ENCODE measurements at regions not wholly inside any gene's neighbourhood (a gene's known extent, or its start where the extent isn't known, plus 50 kb on each side); places are given as distances from the start of the nearest gene placed in this dataset.

- Histone ChIP-seq H3K27ac (ENCODE audit: low read length) (no peak overlapping the region), H3K27me3 (ENCODE audit: control insufficient read depth, insufficient read depth, low read length) (no peaks in the 10 kb centered on the region), H3K4me3 (ENCODE audit: low read depth in 2 of 2, low read length in 2 of 2) (no peak overlapping the region), H3K9me3 (ENCODE audit: control insufficient read depth, insufficient read depth, low read depth, low read length) (no peaks in the 10 kb centered on the region), H3K36me3 (ENCODE audit: control insufficient read depth, insufficient read depth, low read length) (no peaks in the 10 kb centered on the region), H3K4me1 (ENCODE audit: control insufficient read depth, insufficient read depth, low read length) (no peaks in the 10 kb centered on the region)
- ATAC-seq (no peak), DNase-seq (ENCODE audit: low read depth, low spot score) (no peak)
- ChIA-PET CTCF (no interaction called here), POLR2A (interaction anchor here (0.7 kb wide), 1 partner anchor 191 kb away, joined by 4 read pairs; no protein-coding TSS in a partner anchor)
- BruUV-seq (replicated peaks): no TSS peak
- TF ChIP-seq SIN3A (IDR thresholded peaks at IDR 0.05; ENCODE audit: borderline replicate concordance, insufficient read depth, low read depth, low read length) (no peak), TCF7L2 (IDR thresholded peaks at IDR 0.05; ENCODE audit: low read depth, low read length) (no peak), POLR2AphosphoS5 (IDR thresholded peaks at IDR 0.05; ENCODE audit: low read depth, low read length) (no peak)
- TF ChIP-seq, protein P1, sequence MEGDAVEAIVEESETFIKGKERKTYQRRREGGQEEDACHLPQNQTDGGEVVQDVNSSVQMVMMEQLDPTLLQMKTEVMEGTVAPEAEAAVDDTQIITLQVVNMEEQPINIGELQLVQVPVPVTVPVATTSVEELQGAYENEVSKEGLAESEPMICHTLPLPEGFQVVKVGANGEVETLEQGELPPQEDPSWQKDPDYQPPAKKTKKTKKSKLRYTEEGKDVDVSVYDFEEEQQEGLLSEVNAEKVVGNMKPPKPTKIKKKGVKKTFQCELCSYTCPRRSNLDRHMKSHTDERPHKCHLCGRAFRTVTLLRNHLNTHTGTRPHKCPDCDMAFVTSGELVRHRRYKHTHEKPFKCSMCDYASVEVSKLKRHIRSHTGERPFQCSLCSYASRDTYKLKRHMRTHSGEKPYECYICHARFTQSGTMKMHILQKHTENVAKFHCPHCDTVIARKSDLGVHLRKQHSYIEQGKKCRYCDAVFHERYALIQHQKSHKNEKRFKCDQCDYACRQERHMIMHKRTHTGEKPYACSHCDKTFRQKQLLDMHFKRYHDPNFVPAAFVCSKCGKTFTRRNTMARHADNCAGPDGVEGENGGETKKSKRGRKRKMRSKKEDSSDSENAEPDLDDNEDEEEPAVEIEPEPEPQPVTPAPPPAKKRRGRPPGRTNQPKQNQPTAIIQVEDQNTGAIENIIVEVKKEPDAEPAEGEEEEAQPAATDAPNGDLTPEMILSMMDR (IDR thresholded peaks at IDR 0.05): no peak
- TF ChIP-seq, protein P2, sequence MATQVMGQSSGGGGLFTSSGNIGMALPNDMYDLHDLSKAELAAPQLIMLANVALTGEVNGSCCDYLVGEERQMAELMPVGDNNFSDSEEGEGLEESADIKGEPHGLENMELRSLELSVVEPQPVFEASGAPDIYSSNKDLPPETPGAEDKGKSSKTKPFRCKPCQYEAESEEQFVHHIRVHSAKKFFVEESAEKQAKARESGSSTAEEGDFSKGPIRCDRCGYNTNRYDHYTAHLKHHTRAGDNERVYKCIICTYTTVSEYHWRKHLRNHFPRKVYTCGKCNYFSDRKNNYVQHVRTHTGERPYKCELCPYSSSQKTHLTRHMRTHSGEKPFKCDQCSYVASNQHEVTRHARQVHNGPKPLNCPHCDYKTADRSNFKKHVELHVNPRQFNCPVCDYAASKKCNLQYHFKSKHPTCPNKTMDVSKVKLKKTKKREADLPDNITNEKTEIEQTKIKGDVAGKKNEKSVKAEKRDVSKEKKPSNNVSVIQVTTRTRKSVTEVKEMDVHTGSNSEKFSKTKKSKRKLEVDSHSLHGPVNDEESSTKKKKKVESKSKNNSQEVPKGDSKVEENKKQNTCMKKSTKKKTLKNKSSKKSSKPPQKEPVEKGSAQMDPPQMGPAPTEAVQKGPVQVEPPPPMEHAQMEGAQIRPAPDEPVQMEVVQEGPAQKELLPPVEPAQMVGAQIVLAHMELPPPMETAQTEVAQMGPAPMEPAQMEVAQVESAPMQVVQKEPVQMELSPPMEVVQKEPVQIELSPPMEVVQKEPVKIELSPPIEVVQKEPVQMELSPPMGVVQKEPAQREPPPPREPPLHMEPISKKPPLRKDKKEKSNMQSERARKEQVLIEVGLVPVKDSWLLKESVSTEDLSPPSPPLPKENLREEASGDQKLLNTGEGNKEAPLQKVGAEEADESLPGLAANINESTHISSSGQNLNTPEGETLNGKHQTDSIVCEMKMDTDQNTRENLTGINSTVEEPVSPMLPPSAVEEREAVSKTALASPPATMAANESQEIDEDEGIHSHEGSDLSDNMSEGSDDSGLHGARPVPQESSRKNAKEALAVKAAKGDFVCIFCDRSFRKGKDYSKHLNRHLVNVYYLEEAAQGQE (IDR thresholded peaks at IDR 0.05; ENCODE audit: insufficient read depth in 1 of 2, low read depth in 2 of 2, low read length in 1 of 2): no peak
- in situ Hi-C loops (cut with HindIII; ENCODE audit: low pct_unique_long_range_greater_than_20kb, low sequenced_read_pairs) (no loop called here), intact Hi-C loops (cut with micrococcal nuclease; ENCODE audit: unreplicated experiment) (no loop called here)
Observed at GRCh38 chr18:46318356-46318755, 214.2 kb downstream of the HAUS1 start.

DNA sequence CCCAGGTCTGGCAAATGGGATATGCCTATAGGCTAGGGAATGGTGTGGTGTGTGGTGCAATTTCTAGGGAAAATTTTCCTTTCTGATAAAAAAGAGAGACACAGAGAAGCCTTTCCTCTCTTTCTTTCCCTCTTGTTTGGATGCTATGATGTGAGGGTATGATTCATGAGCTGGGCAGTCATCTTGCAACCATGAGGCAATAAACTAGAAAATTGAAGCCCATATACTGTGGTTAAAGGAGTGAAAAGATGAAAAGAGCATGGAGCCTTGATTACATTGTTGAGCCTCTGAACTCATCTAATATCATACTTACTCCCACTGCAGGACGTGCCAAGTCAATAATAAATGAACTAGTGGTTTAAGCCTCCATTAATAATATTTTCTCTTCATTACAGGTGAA is 215.6 kb downstream of the HAUS1 start:
- Histone ChIP-seq H3K27ac (ENCODE audit: low read length) (no peak overlapping the region), H3K36me3 (ENCODE audit: control insufficient read depth, insufficient read depth, low read length) (no peaks in the 10 kb centered on the region), H3K9me3 (ENCODE audit: control insufficient read depth, insufficient read depth, low read depth, low read length) (no peaks in the 10 kb centered on the region), H3K27me3 (ENCODE audit: control insufficient read depth, insufficient read depth, low read length) (no peaks in the 10 kb centered on the region), H3K4me1 (ENCODE audit: control insufficient read depth, insufficient read depth, low read length) (no peaks in the 10 kb centered on the region), H3K4me3 (ENCODE audit: low read depth in 2 of 2, low read length in 2 of 2) (no peak overlapping the region)
- BruUV-seq (replicated peaks): no TSS peak
- CTCF ChIA-PET: no interaction called here
- no peak for DNase-seq (ENCODE audit: low read depth, low spot score)
- no peak for ATAC-seq
- POLR2A ChIA-PET: no interaction called here
- no peak for TF ChIP-seq POLR2AphosphoS5 (IDR thresholded peaks at IDR 0.05; ENCODE audit: low read depth, low read length)
- TF ChIP-seq TCF7L2 (IDR thresholded peaks at IDR 0.05; ENCODE audit: low read depth, low read length): no peak
- TF ChIP-seq, protein P2 (IDR thresholded peaks at IDR 0.05; ENCODE audit: insufficient read depth in 1 of 2, low read depth in 2 of 2, low read length in 1 of 2): no peak
- TF ChIP-seq, protein P1 (IDR thresholded peaks at IDR 0.05): no peak
- TF ChIP-seq SIN3A (IDR thresholded peaks at IDR 0.05; ENCODE audit: borderline replicate concordance, insufficient read depth, low read depth, low read length): no peak
- in situ Hi-C loops (cut with HindIII; ENCODE audit: low pct_unique_long_range_greater_than_20kb, low sequenced_read_pairs) (no loop called here), intact Hi-C loops (cut with micrococcal nuclease; ENCODE audit: unreplicated experiment) (no loop called here)

Data from Panc1 (cell line).